Activated T-cell treated with anti-CD3 and anti-CD28 coated beads, Interleukin-2, amount 50 U/mL, for 1 hour (primary cell): ENCODE measurements at regions not wholly inside any gene's neighbourhood (a gene's known extent, or its start where the extent isn't known, plus 50 kb on each side); places are given as distances from the start of the nearest gene placed in this dataset.
"Not testable (repeated sequence)": the region's sequence is repeated elsewhere in the genome, so short reads cannot be mapped to it uniquely, and the experiment has no call there.

Experiments used
- DNase-seq: peaks from one replicate; pipeline ENCODE4 v3.0.0-alpha.2; 2020

DNA sequence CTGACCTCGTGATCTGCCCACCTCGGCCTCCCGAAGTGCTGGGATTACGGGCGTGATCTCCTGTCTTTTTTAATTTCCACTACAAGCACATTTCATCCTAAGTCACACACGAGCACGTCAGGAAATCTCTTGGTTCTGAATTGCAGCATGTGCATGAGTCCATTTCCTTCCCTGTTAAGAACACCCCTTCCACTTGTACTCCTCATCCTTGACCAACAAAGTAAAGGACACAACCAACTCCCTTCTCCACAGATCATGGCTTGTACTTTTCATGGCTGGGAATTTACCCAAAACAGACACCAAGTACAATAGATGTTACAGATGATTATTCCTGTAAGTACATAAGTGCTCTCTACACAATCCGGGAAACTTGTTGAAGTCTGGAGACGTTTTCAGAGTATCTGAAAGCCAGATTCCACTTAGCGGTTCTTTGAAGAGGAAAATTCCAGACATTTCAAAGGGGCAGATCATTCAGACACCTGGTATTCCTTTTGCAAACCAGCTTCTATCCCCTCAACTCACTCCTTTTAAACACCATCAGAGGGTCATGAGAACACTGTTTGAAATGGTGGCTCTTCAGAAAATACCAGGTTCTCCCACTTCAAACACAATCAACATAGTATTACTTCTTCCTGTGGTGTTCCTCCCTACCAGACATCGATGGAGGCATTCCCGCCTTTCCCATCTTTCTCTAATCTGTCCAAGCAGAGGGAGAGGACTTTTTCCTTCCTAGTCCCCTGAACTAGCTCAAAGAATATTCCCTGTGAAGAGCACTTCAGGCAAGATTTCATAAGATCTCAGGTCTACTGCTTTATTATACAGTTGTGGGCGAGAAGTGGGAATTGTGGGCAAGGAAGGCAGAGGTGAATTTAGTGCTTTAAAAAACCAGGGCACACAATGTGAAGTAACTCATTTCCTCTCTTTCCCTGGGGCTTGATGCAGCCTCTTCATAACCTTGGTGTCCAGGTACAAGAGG is 80.1 kb upstream of the TSC22D2 start:
- DNase-seq = no peak

- DNase-seq = no peak
Observed at GRCh38 chr3:150324788-150325187, 83.3 kb upstream of the TSC22D2 start.

GRCh38 chr3:150324245-150324644 is 83.9 kb upstream of the TSC22D2 start:
- no peak for DNase-seq

DNA sequence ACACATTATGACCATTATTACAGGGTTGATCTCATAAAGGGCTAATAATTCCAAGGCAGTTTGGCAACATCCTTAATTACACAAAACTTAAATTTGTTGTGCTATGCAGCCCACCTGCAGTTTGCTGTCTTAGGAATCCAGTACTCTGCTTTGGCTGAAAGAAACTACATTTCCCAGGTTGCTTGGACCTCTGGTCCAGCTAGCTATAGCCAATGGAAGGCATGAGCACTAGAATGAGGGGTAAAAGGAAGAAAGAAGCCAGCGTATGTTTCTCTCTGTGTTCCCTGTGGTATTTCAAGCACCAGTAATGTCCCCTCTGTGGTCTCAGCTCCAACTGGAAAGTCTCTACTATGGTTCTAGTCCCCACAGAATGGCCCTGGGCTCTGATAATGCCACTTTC is 84.3 kb upstream of the TSC22D2 start:
- DNase-seq = no peak

GRCh38 chr3:150323091-150323490 is 85.0 kb upstream of the TSC22D2 start:
- DNase-seq = not testable (repeated sequence)

DNA sequence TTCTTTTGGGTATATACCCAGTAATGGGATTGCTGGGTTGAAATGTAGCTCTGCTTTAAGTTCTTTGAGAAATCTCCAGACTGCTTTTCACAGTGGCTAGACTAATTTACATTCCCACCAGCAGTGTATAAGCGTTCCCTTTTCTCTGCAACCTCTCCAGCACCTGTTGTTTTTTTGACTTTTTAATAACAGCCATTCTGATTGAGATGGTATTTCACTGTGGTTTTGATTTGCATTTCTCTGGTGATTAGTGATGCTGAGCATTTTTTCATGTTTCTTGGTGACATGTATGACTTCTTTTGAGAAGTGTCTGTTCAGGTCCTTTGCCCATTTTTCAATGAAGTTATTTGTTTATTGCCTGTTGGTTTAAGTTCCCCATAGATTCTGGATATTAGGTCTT is 87.1 kb upstream of the TSC22D2 start:
- DNase-seq = not testable (repeated sequence)

- no peak for DNase-seq
Observed at GRCh38 chr3:150319900-150320299, 88.2 kb upstream of the TSC22D2 start.

GRCh38 chr3:150317469-150317868 is 90.6 kb upstream of the TSC22D2 start:
- no peak for DNase-seq

- DNase-seq = no peak
Observed at GRCh38 chr3:150315721-150316120, 92.4 kb upstream of the TSC22D2 start.

- DNase-seq = no peak
Observed at GRCh38 chr3:150314248-150315004, 93.7 kb upstream of the TSC22D2 start.

- no peak for DNase-seq
Observed at GRCh38 chr3:150312018-150312657, 96.0 kb upstream of the TSC22D2 start.

GRCh38 chr3:150311156-150311555 is 96.9 kb upstream of the TSC22D2 start:
- DNase-seq = no peak

GRCh38 chr3:150309557-150309956 is 98.5 kb upstream of the TSC22D2 start:
- no peak for DNase-seq

GRCh38 chr3:150309257-150309542 is 98.9 kb upstream of the TSC22D2 start:
- DNase-seq = no peak

- DNase-seq = no peak
Observed at GRCh38 chr3:150308481-150309256, 99.4 kb upstream of the TSC22D2 start.

DNA sequence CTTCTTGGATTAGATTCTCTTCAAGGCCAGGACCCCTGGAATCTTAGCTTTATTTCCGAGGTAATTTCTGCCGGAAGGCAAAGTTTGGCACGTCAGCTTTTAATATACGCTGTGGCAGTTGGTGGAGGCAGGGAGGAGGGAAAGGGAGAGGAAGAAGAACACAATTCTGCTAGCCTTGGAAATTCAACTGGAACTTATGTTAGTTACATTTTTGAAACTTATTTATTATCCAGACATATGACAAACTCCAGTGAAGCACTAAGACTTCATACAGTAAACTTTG is 100.1 kb upstream of the TSC22D2 start:
- DNase-seq = no peak

DNA sequence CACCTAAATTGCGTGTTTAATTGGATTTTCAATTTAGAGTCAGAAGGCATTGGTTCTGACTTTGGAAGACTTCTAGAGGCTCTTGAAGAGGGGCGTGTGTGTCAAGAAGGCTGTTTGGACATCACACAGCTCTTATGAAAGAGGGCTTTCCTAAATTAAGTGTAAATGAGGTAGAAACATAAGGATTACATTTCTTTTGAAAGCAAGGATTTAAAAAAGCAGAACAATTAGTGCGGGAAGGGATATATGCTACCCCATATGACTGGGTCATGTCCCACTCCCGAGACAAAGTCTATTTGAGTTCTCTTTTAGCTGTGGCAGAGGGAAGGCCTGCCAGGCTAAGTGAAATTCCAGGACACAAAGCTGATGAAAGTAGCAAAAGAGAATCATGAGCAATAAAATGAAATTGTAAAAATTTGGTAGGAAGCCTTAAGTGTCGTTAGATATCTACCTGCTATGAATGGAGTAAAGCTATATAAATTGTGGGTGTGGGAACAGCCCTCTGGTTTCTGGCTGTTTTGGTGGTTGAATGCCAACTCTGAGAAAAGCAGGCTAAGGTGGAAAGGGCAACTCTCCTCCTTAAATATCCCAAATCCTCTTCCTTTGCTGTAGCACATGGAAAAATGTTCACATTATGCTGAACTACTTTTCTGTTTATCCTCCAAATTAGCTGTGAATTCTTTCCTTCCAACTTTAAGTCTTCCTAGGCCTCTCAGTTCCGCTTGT is 100.6 kb upstream of the TSC22D2 start:
- no peak for DNase-seq

GRCh38 chr3:150306906-150307305 is 101.2 kb upstream of the TSC22D2 start:
- no peak for DNase-seq

DNA sequence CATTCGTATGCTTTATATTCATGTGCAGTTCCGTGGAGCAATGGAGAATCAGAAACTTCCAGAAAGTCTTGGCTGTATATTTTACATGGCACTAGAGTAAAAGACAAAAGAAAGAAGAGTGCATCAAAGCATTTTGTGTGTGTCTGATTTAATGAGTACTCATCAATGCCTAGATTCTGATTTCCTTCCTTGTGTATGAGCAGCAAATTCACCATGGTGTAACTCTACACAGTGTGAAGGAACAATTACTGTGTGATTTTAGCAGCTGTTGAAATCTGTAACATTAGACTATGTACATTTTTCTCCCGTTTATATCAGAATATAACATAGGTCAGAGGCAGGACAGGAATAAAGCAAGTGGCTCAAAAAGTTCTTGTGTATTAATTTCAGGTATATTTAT is 102.0 kb upstream of the TSC22D2 start:
- DNase-seq = no peak

DNA sequence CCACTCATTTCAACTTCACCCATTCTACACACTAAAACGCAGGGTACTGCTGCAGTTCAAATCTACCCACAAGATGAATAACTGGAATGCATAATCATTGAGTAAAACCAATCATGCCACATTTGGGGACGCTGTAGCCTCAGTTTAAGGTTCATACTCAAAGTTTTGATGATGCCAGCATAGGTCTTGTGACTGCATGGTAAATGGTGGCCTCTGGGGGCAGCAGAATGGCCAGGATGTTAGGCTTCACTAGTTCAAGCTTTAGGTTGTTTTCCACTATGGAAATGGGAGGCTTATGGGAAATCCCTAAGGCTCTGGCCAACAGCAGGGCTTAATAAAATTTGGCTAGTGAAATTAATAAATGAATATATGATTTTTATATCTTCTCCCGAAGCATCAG is 104.3 kb upstream of the TSC22D2 start:
- no peak for DNase-seq

- no peak for DNase-seq
Observed at GRCh38 chr3:150302246-150302645, 105.9 kb upstream of the TSC22D2 start.

DNA sequence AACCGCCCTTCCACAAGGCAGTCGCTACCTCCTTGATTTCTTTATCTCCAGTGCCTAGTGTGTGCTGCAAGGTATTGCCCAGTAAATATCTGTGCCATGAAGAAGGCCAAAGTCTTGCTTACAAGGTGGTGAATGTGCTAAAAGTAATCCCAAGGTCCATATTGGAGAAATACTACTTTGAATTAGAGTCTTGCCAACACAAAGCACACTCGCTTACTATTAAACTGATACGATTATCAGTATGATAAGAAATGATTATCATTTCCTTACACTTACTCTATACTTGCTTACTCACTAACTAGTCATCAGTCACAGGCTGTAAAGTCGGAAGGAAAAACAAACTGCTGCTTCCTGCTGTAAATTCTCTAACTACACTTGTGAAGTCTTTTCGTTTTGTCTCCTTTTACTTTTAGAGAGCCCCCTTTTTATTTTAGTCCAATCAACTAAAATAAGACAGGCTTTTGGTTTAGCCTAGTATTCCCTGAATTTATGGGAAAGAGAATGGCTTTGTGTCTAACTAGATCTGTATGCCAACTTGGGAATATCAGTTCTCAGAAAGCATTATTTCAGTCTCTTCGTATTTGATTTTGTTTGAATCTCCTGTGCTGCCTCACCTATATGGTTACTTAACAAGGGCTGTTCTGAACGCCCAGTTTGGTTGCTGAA is 107.1 kb upstream of the TSC22D2 start:
- DNase-seq = no peak
